Hepatocyte (in vitro differentiated cells): ENCODE measurements at regions not wholly inside any gene's neighbourhood (a gene's known extent, or its start where the extent isn't known, plus 50 kb on each side); places are given as distances from the start of the nearest gene placed in this dataset.

Experiments
- CTCF ChIP-seq: fragments of 200-600 bp; sonication (generic); IDR thresholded peaks from 2 replicates; pipeline ENCODE4 v1.5.1; 2016; ENCODE audit warnings: antibody characterized with exemption, mild to moderate bottlenecking; ENCODE audit not compliant: poor library complexity
- EZH2 ChIP-seq: fragments of 200-600 bp; sonication (generic); IDR thresholded peaks from 2 replicates; pipeline ENCODE4 v1.6.1; 2016; ENCODE audit warnings: antibody characterized with exemption, mild to moderate bottlenecking, borderline replicate concordance
- EZH2phosphoT487 ChIP-seq: fragments of 200-600 bp; sonication (generic); IDR thresholded peaks from one replicate; pipeline ENCODE4 v1.6.1; 2018; ENCODE audit warnings: antibody characterized with exemption, mild to moderate bottlenecking, low read depth, moderate library complexity; ENCODE audit not compliant: unreplicated experiment, severe bottlenecking

- TF ChIP-seq CTCF = no peak
- no peak for TF ChIP-seq EZH2
- no peak for TF ChIP-seq EZH2phosphoT487
Observed at GRCh38 chr6:37078814-37079213, 73.4 kb downstream of the FGD2 start.
